GM23248 (cell line): ENCODE measurements at regions not wholly inside any gene's neighbourhood (a gene's known extent, or its start where the extent isn't known, plus 50 kb on each side); places are given as distances from the start of the nearest gene placed in this dataset.

Experiments used
- EZH2 ChIP-seq: fragments of 200-600 bp; sonication (generic); IDR thresholded peaks from 2 replicates; pipeline ENCODE4 v1.6.1; 2018; ENCODE audit warnings: antibody characterized with exemption, mild to moderate bottlenecking; ENCODE audit not compliant: insufficient read depth, poor library complexity, severe bottlenecking
- EZH2phosphoT487 ChIP-seq: fragments of 200-600 bp; sonication (generic); IDR thresholded peaks from 2 replicates; pipeline ENCODE4 v1.6.1; 2018; ENCODE audit warnings: antibody characterized with exemption, moderate library complexity, mild to moderate bottlenecking, low read depth; ENCODE audit not compliant: insufficient read depth

DNA sequence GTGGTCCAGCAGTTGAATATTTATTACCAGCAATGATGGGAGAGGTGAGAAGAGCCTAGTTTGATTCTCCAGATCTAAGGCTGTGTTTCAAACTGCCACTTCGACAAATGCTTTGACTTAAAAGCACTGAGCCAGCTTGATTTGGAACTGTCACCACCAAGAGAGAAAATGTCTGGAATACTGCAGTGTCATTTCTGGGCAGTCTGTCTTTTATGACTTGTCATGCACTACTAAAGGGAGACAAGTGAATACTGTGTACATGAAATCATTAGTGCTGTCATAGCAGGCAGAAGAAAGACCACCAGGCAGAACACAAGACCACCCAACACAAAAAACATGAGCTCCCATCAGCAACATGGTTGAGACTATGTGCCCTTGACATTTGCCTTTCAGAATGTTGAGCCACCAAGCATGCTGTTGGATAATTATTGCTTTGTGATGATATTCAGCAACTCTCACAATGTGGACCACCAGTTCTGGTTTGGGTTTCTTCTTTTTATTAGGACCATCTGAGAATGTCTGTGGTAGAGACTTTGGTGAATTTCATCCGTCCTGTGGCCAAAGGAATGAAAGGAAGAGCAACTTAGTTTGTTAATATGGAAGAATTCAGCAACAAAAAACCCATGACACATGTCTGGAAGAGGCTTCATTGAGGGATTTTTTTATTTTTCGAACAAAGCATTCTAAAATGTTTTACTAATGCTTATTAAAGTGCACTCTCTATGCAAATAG, 125.8 kb downstream of the NTMT2 start:
- TF ChIP-seq EZH2phosphoT487 (no peak), EZH2 (no peak)
